ENCODE measurements at regions not wholly inside any gene's neighbourhood (a gene's known extent, or its start where the extent isn't known, plus 50 kb on each side); places are given as distances from the start of the nearest gene placed in this dataset.

DNA sequence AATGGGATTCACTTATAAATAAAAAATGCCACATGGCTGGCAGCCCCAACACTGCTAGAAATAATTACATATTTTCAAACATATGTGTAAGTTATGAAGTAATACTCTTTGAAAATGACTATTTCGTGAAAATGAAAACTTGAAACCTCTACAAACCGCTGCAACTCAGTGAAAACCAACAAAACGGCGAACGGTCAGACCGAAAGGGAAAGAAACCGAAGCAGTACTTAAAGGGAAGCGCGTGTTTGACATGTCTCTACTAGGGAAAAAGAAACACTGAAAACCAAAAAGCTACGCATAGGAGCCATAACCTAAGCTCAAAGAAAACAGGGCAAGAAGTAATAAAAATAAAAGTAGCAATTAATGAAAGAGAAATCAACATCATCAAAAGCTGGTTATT is 121.0 kb upstream of the GGTLC1 start:
- TF ChIP-seq POLR2A (IDR thresholded peaks at IDR 0.05) (no peak), POLR2AphosphoS5 (IDR thresholded peaks at IDR 0.05) (no peak), EP300 (IDR thresholded peaks at IDR 0.05) (no peak)
- TF ChIP-seq, protein P1, sequence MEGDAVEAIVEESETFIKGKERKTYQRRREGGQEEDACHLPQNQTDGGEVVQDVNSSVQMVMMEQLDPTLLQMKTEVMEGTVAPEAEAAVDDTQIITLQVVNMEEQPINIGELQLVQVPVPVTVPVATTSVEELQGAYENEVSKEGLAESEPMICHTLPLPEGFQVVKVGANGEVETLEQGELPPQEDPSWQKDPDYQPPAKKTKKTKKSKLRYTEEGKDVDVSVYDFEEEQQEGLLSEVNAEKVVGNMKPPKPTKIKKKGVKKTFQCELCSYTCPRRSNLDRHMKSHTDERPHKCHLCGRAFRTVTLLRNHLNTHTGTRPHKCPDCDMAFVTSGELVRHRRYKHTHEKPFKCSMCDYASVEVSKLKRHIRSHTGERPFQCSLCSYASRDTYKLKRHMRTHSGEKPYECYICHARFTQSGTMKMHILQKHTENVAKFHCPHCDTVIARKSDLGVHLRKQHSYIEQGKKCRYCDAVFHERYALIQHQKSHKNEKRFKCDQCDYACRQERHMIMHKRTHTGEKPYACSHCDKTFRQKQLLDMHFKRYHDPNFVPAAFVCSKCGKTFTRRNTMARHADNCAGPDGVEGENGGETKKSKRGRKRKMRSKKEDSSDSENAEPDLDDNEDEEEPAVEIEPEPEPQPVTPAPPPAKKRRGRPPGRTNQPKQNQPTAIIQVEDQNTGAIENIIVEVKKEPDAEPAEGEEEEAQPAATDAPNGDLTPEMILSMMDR (IDR thresholded peaks at IDR 0.05), result no peak

Measured in gastroesophageal sphincter (tissue), 3 donors.